Esophagus squamous epithelium (tissue), 4 donors: ENCODE measurements at regions not wholly inside any gene's neighbourhood (a gene's known extent, or its start where the extent isn't known, plus 50 kb on each side); places are given as distances from the start of the nearest gene placed in this dataset.

Experiments
- POLR2A ChIP-seq, 4 donors: fragments of 450-650 bp; IDR thresholded peaks; one replicate each; pipeline ENCODE4 v1.6.1; 2017; ENCODE audit warnings: antibody characterized with exemption in 4 of 4, mild to moderate bottlenecking in 4 of 4, moderate library complexity in 3 of 4
- TF ChIP-seq, protein P1 (sequence below), 6 experiments: fragments of 450-650 bp in 4 of 6; fragments of 200-600 bp in 2 of 6; sonication (generic) in 2 of 6; IDR thresholded peaks; one replicate each; pipeline ENCODE4 v1.5.1; 2016 to 2019; ENCODE audit warnings: antibody characterized with exemption in 6 of 6, mild to moderate bottlenecking in 4 of 6, moderate library complexity in 4 of 6

DNA sequence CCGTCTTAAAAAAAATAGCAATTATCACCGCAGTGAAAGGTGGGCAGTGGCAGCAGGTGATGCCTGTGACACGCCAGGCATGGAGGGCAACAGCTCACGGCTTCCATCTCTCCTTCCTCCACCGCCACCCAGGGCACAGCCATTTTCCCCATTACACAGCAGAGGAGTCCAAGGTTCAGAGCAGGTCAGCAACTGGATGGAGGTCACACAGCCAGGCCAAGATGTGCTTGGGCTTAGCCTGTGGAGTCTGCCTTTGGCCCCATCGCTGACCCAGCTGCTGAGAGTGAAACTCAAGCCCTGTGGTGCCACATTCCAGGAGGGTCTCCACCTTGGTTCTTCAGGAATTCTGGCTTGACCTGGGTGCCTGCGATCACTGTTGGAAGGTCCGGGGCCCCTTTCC is 411.1 kb downstream of the SHANK2 start:
- no peak for TF ChIP-seq POLR2A (IDR thresholded peaks at IDR 0.05)
- TF ChIP-seq, protein P1, sequence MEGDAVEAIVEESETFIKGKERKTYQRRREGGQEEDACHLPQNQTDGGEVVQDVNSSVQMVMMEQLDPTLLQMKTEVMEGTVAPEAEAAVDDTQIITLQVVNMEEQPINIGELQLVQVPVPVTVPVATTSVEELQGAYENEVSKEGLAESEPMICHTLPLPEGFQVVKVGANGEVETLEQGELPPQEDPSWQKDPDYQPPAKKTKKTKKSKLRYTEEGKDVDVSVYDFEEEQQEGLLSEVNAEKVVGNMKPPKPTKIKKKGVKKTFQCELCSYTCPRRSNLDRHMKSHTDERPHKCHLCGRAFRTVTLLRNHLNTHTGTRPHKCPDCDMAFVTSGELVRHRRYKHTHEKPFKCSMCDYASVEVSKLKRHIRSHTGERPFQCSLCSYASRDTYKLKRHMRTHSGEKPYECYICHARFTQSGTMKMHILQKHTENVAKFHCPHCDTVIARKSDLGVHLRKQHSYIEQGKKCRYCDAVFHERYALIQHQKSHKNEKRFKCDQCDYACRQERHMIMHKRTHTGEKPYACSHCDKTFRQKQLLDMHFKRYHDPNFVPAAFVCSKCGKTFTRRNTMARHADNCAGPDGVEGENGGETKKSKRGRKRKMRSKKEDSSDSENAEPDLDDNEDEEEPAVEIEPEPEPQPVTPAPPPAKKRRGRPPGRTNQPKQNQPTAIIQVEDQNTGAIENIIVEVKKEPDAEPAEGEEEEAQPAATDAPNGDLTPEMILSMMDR (IDR thresholded peaks at IDR 0.05): no peak
